NCI-H1417 (cell line): ENCODE measurements at regions not wholly inside any gene's neighbourhood (a gene's known extent, or its start where the extent isn't known, plus 50 kb on each side); places are given as distances from the start of the nearest gene placed in this dataset.
"Not testable (repeated sequence)": the region's sequence is repeated elsewhere in the genome, so short reads cannot be mapped to it uniquely, and the experiment has no call there.

Experiments used
- DNase-seq, 3 experiments: peaks; one replicate each; lab custom pipeline; 2025; lab: John Stamatoyannopoulos, UW

DNA sequence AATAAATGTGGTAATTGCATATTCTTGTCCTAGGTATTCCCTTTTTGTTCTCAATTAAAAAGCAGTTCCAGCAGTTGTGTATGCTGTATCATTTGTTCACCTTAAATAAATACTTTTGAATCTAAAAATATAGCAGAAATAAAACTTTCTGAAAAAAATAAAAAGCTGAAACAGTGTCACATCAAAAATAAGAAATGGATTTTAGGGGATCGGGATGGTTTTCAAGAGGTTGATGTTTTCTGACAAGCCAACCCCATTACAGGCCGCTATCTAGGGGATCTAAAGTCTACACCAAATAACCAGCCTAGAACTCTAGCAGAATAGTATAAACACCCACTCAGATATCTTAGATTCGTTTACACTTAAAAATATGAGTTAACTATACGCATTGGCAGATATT lies 95.4 kb upstream of the MAML3 start:
- peak in 2 of 3 experiments; percentile 7 to 21 for DNase-seq

DNA sequence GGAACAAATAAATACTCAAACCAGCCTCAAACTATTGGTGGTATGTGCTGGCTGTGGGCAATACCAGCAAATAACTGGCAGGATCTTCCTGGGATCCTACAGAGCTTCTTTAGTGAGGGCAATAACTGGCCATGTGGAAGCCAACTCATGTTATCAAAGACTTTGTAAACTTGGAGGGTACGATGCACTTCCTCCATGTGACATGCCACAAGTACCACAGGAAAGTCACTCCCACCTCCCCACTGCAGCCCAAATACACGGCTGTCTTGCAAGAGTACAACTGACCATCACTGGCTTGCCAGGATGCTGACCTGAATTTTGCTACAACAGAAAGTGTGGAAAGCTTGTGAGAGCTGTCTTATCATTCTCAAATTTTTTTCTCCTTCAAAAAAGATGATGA lies 93.3 kb upstream of the MAML3 start:
- DNase-seq = no peak

DNA sequence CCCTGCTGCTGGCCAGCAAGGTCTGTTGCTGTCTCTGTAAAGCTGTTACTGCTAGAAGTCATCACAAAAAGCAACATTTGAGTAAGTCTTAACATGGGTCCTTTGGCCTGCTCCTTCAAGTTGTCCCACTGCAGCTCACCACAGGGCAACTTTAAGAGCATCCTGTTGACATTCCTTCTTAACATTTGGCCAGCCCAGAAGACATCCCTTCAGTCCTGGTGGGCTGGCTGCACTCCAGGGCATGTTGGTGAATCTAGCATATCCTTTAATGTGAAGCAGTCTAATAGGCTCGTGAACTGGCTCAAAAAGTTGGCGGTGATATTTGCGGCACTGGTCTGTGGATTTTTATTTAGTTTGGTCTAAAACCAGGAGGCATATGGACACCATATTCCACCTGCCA lies 92.2 kb upstream of the MAML3 start:
- DNase-seq = no peak

DNA sequence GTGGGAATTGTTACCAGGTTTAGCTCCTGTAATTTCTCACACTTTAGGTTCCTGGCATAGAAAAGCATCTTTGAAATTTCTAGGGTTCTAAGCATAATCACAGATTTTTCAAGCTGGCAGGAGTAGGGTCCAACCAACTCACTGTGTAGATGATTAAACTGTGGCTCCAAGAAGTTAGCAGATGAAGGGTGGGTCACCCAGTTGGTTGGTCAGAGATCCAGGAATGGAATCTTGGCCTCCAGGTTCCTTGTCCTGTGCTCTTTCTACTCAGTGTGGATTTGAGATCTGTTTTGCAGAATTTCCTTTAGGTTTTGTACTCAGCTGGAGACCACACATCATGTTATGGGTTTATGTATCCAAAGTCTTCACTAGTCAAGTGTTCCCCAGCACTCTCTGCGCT lies 90.3 kb upstream of the MAML3 start:
- no peak for DNase-seq

DNA sequence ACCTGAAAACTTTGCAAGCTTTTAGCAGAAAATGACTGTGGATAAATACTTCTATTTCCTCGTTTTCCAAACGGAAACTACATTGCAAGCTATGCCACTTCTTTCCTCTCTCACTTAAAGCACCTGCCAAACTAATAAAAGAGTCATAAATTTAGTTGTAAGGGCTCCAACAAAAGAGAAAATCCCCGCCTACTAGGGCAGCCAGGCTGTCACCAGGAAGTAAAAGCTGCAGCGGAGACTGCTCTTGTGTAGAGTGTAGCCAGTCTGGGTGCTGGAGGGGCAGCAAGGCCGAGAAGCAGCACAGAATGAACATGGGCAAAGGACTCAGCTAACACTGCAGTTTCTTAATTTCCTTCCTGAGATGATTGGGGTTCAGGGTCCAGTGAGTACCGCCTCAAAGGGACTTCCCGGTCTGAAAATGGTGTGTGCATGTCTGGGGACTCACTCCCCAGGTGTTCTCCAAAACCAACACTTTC lies 89.3 kb upstream of the MAML3 start:
- peak; percentile 83 to 97 (median 95) for DNase-seq

DNA sequence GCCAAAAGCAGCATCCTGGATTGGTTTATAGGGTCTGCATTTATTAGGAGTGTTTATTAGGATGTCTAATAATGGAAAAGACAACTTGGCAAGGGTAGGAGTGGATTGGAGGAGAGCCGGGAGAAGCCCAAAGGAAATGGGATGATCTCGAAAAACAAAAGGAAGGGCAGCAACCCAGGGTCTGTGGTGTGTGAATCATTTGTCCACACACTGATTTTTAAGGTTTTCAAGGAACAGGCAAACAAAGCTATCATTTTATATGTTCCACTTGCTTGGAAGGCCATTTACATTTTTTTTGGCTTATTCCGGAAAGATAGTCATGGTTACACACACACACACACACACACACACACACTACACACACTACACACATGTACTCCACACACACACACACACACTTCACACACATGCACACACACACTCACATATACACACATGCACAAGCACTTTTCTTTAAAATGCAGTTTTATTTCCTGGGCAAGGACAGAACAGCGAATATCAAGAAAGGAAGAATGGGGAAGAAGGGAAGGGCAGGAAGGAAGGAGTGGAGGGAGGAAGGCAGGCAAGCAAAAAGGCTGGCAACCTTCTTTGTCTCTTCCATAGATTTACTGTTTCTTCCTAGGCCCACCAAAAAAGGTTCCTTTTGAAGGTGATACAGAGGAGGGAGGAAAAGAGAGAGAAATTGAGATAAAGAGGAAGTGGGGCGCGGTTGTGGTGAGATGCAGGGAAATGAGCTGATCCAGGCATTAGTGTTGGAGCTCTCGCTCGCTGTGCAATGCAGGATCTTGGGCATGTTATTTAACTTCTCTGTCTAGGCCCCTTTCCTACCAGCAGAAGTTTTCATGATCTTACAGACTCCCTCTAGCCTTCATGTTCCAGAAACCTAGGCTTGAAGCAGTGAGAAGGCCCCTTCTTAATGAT lies 88.6 kb upstream of the MAML3 start:
- peak in 1 of 3 experiments; percentile 23 for DNase-seq

DNA sequence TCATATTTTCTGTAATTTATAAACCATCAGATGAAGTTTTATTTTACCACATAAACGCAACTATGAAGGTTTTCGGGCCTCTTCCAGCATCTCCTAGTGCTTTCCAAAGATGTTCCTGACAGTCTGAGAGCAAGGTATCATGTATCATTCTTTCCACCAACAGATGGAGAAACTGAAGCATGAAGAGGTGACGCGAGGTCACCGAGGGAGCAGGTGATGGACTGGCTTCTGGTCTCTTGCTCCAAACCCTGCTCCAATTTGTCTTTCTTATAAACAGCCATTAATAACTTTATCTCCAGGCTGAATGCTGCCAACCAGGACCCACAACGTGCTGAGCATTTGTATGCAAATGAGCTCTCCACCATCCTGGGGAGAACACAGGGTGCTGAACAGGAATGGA lies 86.3 kb upstream of the MAML3 start:
- peak; percentile 49 to 84 (median 56) for DNase-seq

DNA sequence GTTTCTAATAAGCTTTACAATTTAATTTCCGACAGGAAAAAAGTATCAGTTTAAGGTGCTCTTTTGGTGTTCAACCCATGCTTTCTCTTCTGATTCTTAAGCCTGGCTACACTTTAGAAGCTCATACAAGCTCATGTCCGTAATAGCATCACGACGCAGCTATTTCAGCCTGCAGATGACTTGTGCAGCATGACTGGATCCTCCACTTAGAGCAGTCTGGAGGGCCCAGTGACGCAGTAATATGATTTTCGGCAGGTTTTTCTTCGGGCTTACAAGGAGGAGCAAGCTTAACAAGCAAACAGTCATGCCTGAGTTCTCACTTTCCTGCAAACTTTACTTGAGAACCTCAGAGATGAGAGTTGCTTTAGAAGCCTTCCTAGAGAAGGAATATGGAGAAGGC lies 85.3 kb upstream of the MAML3 start:
- peak; percentile 42 to 80 (median 54) for DNase-seq

DNA sequence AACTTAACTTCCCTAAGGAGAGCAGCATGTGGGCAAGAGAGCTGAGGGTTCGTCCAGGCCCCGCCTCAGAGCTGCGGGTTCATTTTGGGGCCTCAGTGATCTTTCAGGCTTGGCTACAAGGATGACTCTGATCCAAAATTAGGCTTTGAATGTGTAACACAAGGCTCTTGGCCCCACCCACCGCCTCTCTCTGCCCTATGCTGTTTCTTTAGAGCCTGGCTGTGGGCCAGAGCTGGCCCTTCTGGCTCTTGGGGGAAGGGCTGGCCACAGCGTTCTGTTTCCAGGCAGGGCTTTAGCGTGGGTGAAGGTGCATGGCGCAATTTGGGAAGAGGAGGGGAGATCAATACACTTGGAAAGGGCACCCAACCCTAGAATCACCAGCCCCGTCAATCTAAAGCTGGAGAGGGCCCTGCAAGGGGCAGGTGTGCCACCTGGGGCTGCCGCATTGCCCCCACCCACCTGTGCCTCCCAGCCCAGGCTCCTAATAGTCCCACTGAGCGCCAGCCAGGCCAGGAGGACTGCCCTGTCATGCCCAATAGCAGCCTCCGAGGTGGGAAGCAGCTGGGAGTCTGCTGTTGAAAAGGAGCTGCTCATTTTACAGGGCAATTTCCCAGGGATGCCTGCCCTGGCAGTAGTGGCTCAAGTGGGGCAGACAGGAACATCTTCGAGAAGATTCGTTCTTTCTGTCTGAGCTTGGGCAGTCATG lies 84.5 kb upstream of the MAML3 start:
- peak; percentile 77 to 99 (median 95) for DNase-seq

DNA sequence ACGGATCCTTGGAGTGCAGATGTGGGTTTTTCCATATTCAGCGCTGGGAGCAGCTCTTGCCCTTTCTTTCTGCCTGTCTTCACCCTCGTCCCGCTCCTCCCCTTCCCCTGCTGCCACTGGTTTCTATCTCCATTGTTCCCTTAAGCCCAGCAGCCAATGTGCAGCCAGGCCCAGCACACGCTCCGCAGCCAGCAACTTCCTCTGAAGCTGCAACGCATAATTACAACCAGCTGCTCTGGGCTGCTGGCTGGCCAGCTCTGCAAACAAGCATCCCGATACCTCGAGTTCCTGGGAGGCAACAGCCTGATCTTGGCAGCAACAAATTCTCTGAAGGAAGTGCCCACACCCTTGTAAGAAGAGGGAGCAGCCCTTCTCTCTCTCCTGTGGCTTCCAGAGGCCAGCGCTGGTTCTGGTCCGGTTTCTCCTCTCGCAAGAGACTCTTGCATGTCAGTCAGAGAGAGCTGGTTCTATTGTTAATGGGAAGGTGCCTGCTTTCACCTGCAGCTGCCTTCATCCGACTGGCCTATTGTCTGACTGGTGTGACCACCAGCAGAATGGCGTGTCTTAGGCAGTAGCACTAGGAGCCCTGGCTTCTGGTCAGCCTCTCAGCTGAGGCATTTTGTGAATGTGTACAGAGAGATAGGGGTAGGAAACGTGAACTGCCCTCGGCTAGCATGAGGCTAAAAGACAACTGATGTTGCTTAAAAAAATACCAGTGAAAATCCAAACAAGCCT lies 83.8 kb upstream of the MAML3 start:
- peak; percentile 83 to 99 (median 91) for DNase-seq

DNA sequence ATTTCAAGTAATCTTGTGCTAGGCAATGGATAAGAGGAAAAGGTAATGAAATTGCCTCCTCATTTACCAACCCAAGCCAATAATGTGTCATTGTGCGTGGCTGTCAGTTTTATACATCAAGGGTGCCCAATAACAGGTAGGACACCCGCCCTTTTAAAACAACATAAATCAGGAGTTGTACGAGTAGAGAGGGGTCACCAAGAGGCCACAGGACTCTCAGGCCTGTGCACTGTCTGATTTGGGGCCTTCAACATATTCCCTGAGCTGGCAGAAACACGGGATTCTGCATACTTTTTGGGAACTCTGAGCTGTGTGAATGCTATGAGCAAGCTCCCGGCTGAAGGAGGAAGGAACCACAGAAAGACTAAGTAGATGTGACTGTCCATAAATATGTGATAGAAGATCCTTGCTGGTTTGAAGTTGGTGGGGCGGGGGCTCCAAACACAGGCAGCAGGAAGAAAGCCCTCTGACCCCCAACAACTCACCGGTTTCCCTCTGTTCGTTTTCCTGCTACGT lies 82.7 kb upstream of the MAML3 start:
- peak in 1 of 3 experiments; percentile 69 for DNase-seq

DNA sequence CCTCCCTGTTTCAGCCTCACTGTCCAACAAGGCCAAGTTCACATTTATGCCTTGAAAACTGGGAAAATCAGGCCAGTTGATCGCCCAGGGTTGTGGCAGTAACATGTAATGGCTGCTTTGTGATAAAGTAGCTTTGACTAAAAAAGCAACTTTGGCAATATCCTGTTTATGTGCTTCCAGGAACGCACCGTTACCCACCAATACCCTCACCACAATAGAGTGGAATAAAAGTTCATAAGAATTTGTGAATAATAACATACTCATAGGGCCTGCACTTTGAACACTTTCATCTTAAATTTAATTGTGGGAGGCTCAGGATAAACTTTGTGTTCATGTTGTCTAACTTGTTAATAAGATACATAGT lies 80.7 kb upstream of the MAML3 start:
- no peak for DNase-seq

DNA sequence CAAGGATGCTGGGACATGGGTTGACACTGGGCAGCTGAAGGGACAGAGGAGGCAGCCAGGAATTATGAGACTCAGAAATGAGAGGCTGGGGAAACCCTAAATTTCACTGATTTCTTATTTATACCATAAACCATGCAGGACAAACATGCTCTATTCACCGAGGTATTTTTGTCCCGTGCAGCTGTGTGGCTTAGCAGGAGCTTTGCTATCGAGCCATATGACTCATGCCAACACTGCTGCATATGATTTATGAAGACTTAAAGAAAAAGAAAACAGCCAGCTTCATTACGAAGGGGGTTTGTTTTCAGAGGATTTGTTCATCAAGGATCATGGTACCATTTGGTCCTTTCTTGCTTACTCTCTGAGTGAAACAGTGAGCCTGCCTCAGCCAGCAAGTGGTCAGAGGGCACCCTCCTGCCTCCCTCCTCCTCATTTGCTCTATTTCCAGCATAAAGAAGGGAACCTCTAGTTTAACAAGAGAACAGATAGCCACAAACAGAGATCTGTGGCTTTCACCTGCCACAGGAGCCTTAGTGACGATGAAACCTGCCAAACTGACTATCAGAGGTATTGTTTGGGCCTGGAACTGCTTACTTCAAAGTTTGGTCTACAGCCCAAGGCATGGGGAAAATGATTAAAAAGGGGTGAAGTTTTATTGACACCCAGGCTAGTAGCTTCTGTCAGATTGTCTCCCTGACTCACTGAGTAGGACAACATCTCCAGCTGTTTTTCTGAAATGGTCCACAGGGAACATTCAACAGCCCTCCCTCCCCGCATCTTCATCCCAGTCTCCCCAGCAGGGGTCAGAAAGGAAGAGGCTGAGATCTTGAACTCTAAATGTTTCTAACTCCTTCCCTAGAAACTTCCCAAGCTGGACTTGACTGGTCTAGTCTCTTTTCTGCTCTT lies 80.1 kb upstream of the MAML3 start:
- DNase-seq = peak in 1 of 3 experiments; percentile 36

DNA sequence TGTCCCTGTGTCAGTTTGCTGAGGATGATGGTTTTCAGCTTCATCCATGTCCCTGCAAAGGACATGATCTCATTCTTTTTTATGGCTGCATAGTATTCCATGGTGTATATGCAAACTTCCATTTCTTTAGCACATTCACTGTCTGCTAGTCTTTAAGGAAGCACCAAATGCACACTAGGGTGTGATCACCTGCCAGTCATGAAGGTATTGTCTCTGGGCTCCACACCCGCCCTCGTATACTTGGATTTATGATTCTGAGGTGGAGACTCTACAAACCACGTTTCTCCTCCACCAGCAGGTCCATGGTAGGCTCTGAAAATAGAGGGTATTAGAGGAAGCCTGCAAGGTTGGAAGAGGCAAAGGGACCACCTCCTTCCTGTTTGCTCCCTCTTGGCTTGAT lies 75.9 kb upstream of the MAML3 start:
- DNase-seq = no peak

DNA sequence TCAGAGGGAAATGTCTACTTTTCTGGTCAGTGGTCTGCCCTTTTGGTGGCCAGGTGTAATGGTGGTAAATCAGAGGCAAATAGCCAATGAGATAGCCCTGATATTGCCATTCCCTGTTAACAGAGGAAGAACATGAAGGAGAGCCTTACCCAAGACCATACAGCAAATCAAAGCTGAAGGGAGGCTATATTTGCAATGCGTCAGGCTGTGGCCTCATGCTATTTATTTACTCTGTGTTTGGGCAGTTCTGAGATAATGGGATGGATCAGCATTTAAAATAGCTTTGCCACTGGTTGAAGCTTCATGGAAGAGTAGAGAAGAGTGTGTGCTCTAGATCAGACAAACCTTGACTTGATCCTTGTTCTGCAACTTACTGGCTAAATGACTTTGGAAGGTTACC lies 73.3 kb upstream of the MAML3 start:
- DNase-seq = peak in 1 of 3 experiments; percentile 36

DNA sequence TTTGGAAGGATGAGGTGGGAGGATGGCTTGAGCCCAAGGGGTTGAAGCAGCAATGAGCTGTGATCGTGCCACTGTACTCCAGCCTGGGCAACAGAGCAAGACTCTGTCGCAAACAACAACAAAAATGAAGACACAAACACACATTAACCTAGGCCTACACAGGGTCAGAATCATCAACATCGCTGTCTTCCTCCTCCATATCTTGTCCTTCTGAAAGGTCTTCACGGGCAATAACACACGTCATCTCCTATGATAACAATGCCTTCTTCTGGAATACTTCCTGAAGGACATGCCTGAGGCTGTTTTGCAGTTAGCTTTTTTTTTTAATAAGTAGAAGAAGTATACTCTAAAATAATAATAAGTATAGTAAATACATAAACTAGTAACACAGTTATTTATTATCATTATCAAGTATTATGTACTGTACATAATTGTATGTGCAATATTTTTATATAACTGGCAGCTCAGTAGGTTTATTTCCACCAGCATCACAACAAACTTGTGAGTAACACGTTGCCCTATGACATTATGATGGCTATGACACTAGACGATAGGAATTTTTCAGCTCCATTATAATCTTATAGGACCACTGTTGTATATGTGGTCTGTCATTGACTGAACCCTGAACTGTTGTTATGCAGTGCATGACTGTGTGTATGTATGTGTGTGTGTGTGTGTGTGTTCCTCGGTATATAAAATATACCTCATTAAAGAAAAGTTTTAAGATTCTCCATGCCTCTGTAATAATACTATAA lies 69.2 kb upstream of the MAML3 start:
- DNase-seq = no peak

DNA sequence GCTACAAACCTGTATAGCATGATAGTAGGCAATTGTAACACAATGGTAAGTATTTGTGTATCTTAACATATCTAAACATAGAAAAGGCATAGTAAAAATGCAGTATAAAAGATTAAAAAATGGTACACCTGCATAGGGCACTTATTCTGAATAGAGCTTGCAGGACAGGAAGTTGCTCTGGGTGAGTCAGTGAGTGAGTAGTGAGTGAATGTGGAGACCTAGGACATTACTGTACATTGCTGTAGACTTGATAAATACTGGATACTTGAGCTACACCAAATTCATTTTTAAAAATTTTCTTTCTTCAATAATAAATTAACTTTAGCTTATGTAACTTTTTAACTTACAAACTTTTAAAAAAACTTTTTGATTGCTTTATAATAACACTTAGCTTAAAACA lies 68.2 kb upstream of the MAML3 start:
- no peak for DNase-seq

DNA sequence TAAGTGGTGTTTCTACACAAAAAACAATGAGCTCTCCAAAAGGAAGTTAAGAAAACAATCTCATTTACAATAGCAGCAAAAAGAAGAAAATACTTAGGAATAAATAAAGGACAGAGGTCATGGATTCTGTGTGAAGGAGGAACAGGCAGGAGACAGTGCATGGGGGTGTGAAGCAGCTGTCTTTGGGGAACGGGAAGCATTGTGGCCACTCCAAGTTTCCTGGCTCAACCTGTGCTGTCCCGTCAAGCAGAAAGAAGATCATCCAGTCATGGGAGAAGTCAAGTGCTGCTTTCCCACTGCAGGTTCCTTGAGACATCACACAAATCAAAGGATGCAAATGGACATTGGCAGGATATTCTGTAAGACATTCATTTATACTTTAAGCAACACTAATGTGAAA lies 66.1 kb upstream of the MAML3 start:
- DNase-seq = no peak

DNA sequence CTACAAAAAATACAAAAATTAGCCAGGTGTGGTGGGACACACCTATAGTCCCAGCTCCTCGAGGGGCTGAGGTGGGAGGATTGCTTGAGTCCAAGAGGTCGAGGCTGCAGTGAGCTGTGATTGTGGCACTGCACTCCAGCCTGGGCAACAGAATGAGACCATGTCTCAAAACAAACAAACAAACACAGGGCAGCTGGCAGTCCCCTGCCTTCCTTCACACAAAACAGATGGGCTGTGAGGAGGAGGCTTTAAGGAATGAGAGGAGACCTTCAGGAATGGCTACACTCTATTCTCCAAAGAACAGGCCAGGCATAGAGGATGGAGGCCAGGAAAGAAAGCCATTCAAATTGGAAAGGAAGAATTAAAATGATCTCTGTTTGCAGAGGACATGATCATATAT lies 65.6 kb upstream of the MAML3 start:
- DNase-seq = no peak

DNA sequence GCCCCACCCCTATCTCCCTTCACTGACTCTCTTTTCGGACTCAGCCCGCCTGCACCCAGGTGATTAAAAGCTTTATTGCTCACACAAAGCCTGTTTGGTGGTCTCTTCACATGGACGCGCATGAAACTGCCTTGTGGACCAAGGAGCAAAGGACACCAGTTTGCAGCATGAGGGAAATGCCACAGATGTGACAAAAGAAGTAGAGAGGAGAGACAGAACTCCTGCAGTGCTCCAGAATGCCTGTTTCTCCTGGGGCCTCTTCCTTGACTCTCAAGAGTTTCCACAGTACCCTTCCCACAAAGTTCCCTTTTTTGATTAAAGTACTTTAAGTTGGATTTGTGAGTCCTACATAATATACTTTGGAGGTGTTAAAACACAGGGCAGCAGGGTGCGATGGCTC lies 65.1 kb upstream of the MAML3 start:
- not testable (repeated sequence) for DNase-seq
